Body of pancreas (tissue), 4 donors: ENCODE measurements at regions not wholly inside any gene's neighbourhood (a gene's known extent, or its start where the extent isn't known, plus 50 kb on each side); places are given as distances from the start of the nearest gene placed in this dataset.
"Not testable (repeated sequence)": the region's sequence is repeated elsewhere in the genome, so short reads cannot be mapped to it uniquely, and the experiment has no call there.

Source experiments
- POLR2A ChIP-seq, 3 donors: fragments of 450-650 bp; IDR thresholded peaks; one replicate each; pipeline ENCODE4 v1.6.1; 2016; ENCODE audit warnings: antibody characterized with exemption in 3 of 3, mild to moderate bottlenecking in 2 of 3
- TF ChIP-seq, protein P1 (sequence below), 7 experiments: fragments of 450-650 bp in 4 of 7; fragments of 200-600 bp in 3 of 7; sonication (generic) in 3 of 7; IDR thresholded peaks; one replicate each; pipeline ENCODE4 v1.5.1; 2016 to 2019; ENCODE audit warnings: antibody characterized with exemption in 7 of 7

DNA sequence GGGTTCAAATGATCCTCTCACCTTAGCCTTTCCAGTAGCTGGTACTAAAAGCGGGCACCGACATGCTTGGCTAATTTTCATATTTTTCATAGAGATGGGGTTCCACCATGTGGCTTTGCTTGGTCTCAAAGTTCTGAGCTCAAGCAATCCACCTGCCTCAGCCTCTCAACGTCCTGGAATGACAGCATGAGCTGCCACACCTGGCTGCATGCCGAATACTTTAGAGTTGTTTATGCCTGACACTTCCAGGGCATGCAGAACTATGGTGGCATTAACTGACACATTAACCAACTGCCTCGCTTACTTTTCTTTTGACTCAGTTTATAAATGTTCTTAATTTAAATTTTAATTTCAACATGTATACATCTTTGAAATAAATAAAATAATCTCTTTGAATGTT, 135.8 kb downstream of the CCDC74A start:
- TF ChIP-seq, protein P1, sequence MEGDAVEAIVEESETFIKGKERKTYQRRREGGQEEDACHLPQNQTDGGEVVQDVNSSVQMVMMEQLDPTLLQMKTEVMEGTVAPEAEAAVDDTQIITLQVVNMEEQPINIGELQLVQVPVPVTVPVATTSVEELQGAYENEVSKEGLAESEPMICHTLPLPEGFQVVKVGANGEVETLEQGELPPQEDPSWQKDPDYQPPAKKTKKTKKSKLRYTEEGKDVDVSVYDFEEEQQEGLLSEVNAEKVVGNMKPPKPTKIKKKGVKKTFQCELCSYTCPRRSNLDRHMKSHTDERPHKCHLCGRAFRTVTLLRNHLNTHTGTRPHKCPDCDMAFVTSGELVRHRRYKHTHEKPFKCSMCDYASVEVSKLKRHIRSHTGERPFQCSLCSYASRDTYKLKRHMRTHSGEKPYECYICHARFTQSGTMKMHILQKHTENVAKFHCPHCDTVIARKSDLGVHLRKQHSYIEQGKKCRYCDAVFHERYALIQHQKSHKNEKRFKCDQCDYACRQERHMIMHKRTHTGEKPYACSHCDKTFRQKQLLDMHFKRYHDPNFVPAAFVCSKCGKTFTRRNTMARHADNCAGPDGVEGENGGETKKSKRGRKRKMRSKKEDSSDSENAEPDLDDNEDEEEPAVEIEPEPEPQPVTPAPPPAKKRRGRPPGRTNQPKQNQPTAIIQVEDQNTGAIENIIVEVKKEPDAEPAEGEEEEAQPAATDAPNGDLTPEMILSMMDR (IDR thresholded peaks at IDR 0.05), result not testable (repeated sequence)
- not testable (repeated sequence) for TF ChIP-seq POLR2A (IDR thresholded peaks at IDR 0.05)
